Renal pelvis (tissue), 1 donor: ENCODE measurements at regions not wholly inside any gene's neighbourhood (a gene's known extent, or its start where the extent isn't known, plus 50 kb on each side); places are given as distances from the start of the nearest gene placed in this dataset.

Experiments used
- DNase-seq: peaks from one replicate; pipeline ENCODE4 v3.0.0-alpha.2; 2013

- peak; percentile 45 for DNase-seq
These were observed 231.7 kb upstream of the AJAP1 start for GRCh38 chr1:4422504-4423289.

- no peak for DNase-seq
These were observed 230.2 kb upstream of the AJAP1 start for GRCh38 chr1:4424254-4424653.

- DNase-seq, result no peak
These were observed 229.6 kb upstream of the AJAP1 start for GRCh38 chr1:4424766-4425165.

GRCh38 chr1:4425892-4426291 lies 228.5 kb upstream of the AJAP1 start:
- DNase-seq, result no peak

GRCh38 chr1:4428711-4429110 lies 225.7 kb upstream of the AJAP1 start:
- DNase-seq, result no peak

- no peak for DNase-seq
These were observed 223.7 kb upstream of the AJAP1 start for GRCh38 chr1:4430406-4431365.

GRCh38 chr1:4431491-4431890 lies 222.9 kb upstream of the AJAP1 start:
- DNase-seq, result no peak

- no peak for DNase-seq
These were observed 221.3 kb upstream of the AJAP1 start for GRCh38 chr1:4433075-4433474.

GRCh38 chr1:4444086-4444485 lies 210.3 kb upstream of the AJAP1 start:
- no peak for DNase-seq

GRCh38 chr1:4447778-4448420 lies 206.5 kb upstream of the AJAP1 start:
- DNase-seq, result no peak

- no peak for DNase-seq
These were observed 204.4 kb upstream of the AJAP1 start for GRCh38 chr1:4449972-4450371.

GRCh38 chr1:4452701-4453100 lies 201.7 kb upstream of the AJAP1 start:
- DNase-seq, result no peak

- DNase-seq, result no peak
These were observed 194.4 kb upstream of the AJAP1 start for GRCh38 chr1:4460052-4460451.

GRCh38 chr1:4460651-4461050 lies 193.8 kb upstream of the AJAP1 start:
- DNase-seq, result no peak

GRCh38 chr1:4461726-4462290 lies 192.6 kb upstream of the AJAP1 start:
- no peak for DNase-seq

GRCh38 chr1:4462831-4463484 lies 191.5 kb upstream of the AJAP1 start:
- no peak for DNase-seq

- DNase-seq, result no peak
These were observed 190.8 kb upstream of the AJAP1 start for GRCh38 chr1:4463631-4464030.

- DNase-seq, result no peak
These were observed 189.9 kb upstream of the AJAP1 start for GRCh38 chr1:4464478-4464877.

- no peak for DNase-seq
These were observed 187.2 kb upstream of the AJAP1 start for GRCh38 chr1:4467241-4467640.

- no peak for DNase-seq
These were observed 186.0 kb upstream of the AJAP1 start for GRCh38 chr1:4468386-4468785.

- DNase-seq, result no peak
These were observed 185.4 kb upstream of the AJAP1 start for GRCh38 chr1:4468804-4469514.
